ENCODE measurements at regions not wholly inside any gene's neighbourhood (a gene's known extent, or its start where the extent isn't known, plus 50 kb on each side); places are given as distances from the start of the nearest gene placed in this dataset.

DNA sequence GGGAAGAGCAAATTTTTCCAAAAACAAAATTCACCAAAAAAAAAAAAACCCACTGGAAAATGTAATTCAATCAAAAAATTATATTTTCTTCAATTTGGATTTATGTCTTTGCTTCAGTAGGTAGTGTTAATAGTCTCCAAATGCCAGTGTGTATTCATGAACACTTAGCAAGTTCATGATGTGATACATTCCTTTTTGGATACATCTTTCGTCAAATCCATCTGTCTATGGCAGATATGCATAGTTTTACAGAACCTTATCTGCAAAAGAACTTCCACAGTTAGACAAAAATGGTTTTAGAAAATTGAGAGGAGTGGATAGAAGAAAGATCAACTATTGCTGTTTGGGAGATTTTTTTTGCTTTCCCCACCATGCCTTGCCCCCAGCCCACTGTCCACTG lies 214.6 kb downstream of the DEPDC1B start:
- Mint-ChIP-seq H3K4me1 (ENCODE audit: low read depth) (no peaks in the 10 kb centered on the region), H3K36me3 (ENCODE audit: low read depth) (no peaks in the 10 kb centered on the region), H3K9me3 (no peaks in the 10 kb centered on the region), H3K27ac (no peak overlapping the region), H3K27me3 (peaks cover 4% of the 10 kb centered on the region), H3K4me3 (no peak overlapping the region)
- Histone ChIP-seq H3K9me3 (ENCODE audit: control insufficient read depth in 1 of 2, insufficient read depth in 1 of 2, low read length in 2 of 2) (no peaks in the 10 kb centered on the region), H3K27ac (ENCODE audit: low read depth in 1 of 2, low read length in 2 of 2) (no peak overlapping the region), H3K4me1 (ENCODE audit: insufficient read depth, low read length) (no peaks in the 10 kb centered on the region), H3K27me3 (ENCODE audit: control insufficient read depth in 1 of 2, insufficient read depth in 2 of 2, low read length in 2 of 2) (no peaks in the 10 kb centered on the region), H3K4me3 (ENCODE audit: low read length) (no peak overlapping the region), H3K36me3 (ENCODE audit: insufficient read depth, low read length) (no peaks in the 10 kb centered on the region)
- intact Hi-C loops (cut with DNase I, micrococcal nuclease): no loop called here
- no peak for DNase-seq
- ChIA-PET POLR2A (no interaction called here), CTCF (no interaction called here)
- no peak for ATAC-seq (ENCODE audit: poor library complexity)
- TF ChIP-seq, protein P1, sequence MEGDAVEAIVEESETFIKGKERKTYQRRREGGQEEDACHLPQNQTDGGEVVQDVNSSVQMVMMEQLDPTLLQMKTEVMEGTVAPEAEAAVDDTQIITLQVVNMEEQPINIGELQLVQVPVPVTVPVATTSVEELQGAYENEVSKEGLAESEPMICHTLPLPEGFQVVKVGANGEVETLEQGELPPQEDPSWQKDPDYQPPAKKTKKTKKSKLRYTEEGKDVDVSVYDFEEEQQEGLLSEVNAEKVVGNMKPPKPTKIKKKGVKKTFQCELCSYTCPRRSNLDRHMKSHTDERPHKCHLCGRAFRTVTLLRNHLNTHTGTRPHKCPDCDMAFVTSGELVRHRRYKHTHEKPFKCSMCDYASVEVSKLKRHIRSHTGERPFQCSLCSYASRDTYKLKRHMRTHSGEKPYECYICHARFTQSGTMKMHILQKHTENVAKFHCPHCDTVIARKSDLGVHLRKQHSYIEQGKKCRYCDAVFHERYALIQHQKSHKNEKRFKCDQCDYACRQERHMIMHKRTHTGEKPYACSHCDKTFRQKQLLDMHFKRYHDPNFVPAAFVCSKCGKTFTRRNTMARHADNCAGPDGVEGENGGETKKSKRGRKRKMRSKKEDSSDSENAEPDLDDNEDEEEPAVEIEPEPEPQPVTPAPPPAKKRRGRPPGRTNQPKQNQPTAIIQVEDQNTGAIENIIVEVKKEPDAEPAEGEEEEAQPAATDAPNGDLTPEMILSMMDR (IDR thresholded peaks at IDR 0.05): no peak

DNA sequence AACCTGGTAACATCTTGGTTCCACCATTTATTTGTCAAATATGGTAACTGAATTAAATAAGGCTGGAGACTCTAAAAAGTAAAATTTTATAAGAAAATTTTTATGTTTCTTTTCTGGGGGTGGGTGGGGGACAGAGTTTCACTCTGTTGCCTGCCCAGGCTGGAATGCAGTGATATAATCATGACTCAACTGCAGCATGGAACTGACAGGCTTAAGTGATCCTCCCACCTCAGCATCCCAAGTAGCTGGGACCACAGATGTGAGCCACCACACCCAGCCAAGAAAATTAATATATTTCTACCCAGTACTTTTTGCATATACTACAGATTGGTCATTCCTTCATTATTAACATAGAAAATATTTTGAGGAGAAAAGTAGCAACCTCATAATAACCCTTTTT lies 216.9 kb downstream of the DEPDC1B start:
- CTCF ChIA-PET: no interaction called here
- TF ChIP-seq, protein P1 (IDR thresholded peaks at IDR 0.05): no peak
- Mint-ChIP-seq H3K9me3 (no peaks in the 10 kb centered on the region), H3K27me3 (peaks cover 4% of the 10 kb centered on the region), H3K4me1 (ENCODE audit: low read depth) (no peaks in the 10 kb centered on the region), H3K4me3 (no peak overlapping the region), H3K27ac (no peak overlapping the region), H3K36me3 (ENCODE audit: low read depth) (no peaks in the 10 kb centered on the region)
- H3K36me3 ChIP-seq (ENCODE audit: insufficient read depth, low read length): no peaks in the 10 kb centered on the region
- H3K27ac ChIP-seq (ENCODE audit: low read depth in 1 of 2, low read length in 2 of 2): no peak overlapping the region
- POLR2A ChIA-PET: no interaction called here
- no peaks in the 10 kb centered on the region for H3K4me1 ChIP-seq (ENCODE audit: insufficient read depth, low read length)
- no peaks in the 10 kb centered on the region for H3K9me3 ChIP-seq (ENCODE audit: control insufficient read depth in 1 of 2, insufficient read depth in 1 of 2, low read length in 2 of 2)
- no peak for ATAC-seq (ENCODE audit: poor library complexity)
- no peak for DNase-seq
- H3K27me3 ChIP-seq (ENCODE audit: control insufficient read depth in 1 of 2, insufficient read depth in 2 of 2, low read length in 2 of 2): no peaks in the 10 kb centered on the region
- intact Hi-C loops (cut with DNase I, micrococcal nuclease): no loop called here
- H3K4me3 ChIP-seq (ENCODE audit: low read length): no peak overlapping the region

DNA sequence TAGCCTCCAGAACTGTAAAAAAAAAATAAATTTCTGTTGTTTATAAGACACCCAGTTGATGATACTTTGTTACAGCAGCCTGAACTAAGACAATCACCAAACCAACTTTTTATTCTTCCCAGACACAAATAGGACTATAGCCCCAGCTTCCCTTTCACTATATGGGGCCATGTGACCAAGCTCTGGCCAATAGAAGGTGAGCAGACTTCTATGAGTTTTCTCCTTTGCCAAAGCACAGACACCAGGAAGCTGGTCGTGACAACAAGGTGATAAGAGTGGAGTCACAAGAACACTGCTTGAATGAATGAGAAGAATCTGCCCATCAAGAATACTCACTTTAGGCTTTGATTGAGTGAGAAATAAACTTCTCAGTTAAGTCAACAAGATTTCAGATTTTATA lies 217.7 kb downstream of the DEPDC1B start:
- Histone ChIP-seq H3K4me3 (ENCODE audit: low read length) (no peak overlapping the region), H3K9me3 (ENCODE audit: control insufficient read depth in 1 of 2, insufficient read depth in 1 of 2, low read length in 2 of 2) (no peaks in the 10 kb centered on the region), H3K36me3 (ENCODE audit: insufficient read depth, low read length) (no peaks in the 10 kb centered on the region), H3K4me1 (ENCODE audit: insufficient read depth, low read length) (no peaks in the 10 kb centered on the region), H3K27me3 (ENCODE audit: control insufficient read depth in 1 of 2, insufficient read depth in 2 of 2, low read length in 2 of 2) (no peaks in the 10 kb centered on the region), H3K27ac (ENCODE audit: low read depth in 1 of 2, low read length in 2 of 2) (no peak overlapping the region)
- no peaks in the 10 kb centered on the region for H3K4me1 Mint-ChIP-seq (ENCODE audit: low read depth)
- CTCF ChIA-PET: no interaction called here
- ATAC-seq (ENCODE audit: poor library complexity): no peak
- intact Hi-C loops (cut with DNase I, micrococcal nuclease): no loop called here
- H3K9me3 Mint-ChIP-seq: no peaks in the 10 kb centered on the region
- H3K4me3 Mint-ChIP-seq: no peak overlapping the region
- H3K27me3 Mint-ChIP-seq: peaks cover 4% of the 10 kb centered on the region
- no peak for DNase-seq
- H3K27ac Mint-ChIP-seq: no peak overlapping the region
- TF ChIP-seq, protein P1 (IDR thresholded peaks at IDR 0.05): no peak
- H3K36me3 Mint-ChIP-seq (ENCODE audit: low read depth): no peaks in the 10 kb centered on the region
- POLR2A ChIA-PET: no interaction called here
